OCI-LY7 (cell line): ENCODE measurements at regions not wholly inside any gene's neighbourhood (a gene's known extent, or its start where the extent isn't known, plus 50 kb on each side); places are given as distances from the start of the nearest gene placed in this dataset.

Experiments used
- CTCF ChIP-seq: fragments of 200-600 bp; sonication (generic); conservative IDR thresholded peaks from 2 replicates; pipeline ENCODE4 v1.5.1; 2014; ENCODE audit warnings: mild to moderate bottlenecking, antibody characterized with exemption, low read length, moderate library complexity, mixed read lengths
- EZH2phosphoT487 ChIP-seq: fragments of 200-600 bp; sonication (generic); IDR thresholded peaks from 2 replicates; pipeline ENCODE4 v1.6.1; 2018; ENCODE audit warnings: low read depth, borderline replicate concordance, mild to moderate bottlenecking, mixed run types, antibody characterized with exemption, low read length, moderate library complexity, mixed read lengths

- TF ChIP-seq CTCF (no peak), EZH2phosphoT487 (no peak)
These were observed 424.5 kb upstream of the MON1B start for GRCh38 chr16:76766538-76766937.
